KMS-11 (cell line): ENCODE measurements at regions not wholly inside any gene's neighbourhood (a gene's known extent, or its start where the extent isn't known, plus 50 kb on each side); places are given as distances from the start of the nearest gene placed in this dataset.

ENCODE experiments used
- H2AFZ ChIP-seq: fragments of 200-600 bp; sonication (generic); 2 replicates; pipeline ENCODE4 v1.6.1; 2016; ENCODE audit warnings: antibody characterized with exemption, mixed run types, low read depth
- H3K27ac ChIP-seq: fragments of 200-600 bp; sonication (generic); 2 replicates; pipeline ENCODE4 v1.6.1; 2016; ENCODE audit warnings: mild to moderate bottlenecking, mixed run types
- H3K27me3 ChIP-seq: fragments of 200-600 bp; sonication (generic); 2 replicates; pipeline ENCODE4 v1.6.1; 2017; ENCODE audit warnings: mild to moderate bottlenecking, low read depth, mixed run types, moderate library complexity; ENCODE audit not compliant: insufficient read depth
- H3K36me3 ChIP-seq: fragments of 200-600 bp; sonication (generic); 2 replicates; pipeline ENCODE4 v1.6.1; 2017; ENCODE audit warnings: mild to moderate bottlenecking, mixed run types; ENCODE audit not compliant: insufficient read depth
- H3K4me1 ChIP-seq: fragments of 200-600 bp; sonication (generic); 2 replicates; pipeline ENCODE4 v1.6.1; 2016; ENCODE audit warnings: mild to moderate bottlenecking, low read depth, mixed run types; ENCODE audit not compliant: poor library complexity, severe bottlenecking
- H3K4me2 ChIP-seq: fragments of 200-600 bp; sonication (generic); 2 replicates; pipeline ENCODE4 v1.7.0; 2016; ENCODE audit warnings: mild to moderate bottlenecking, mixed run types
- H3K4me3 ChIP-seq: fragments of 200-600 bp; sonication (generic); IDR thresholded peaks from 2 replicates; pipeline ENCODE4 v1.6.1; 2017; ENCODE audit warnings: low read depth, low read length, mixed read lengths; ENCODE audit not compliant: insufficient read depth
- H3K79me2 ChIP-seq: fragments of 200-600 bp; sonication (generic); 2 replicates; pipeline ENCODE4 v1.6.1; 2016; ENCODE audit warnings: low read depth, mixed run types; ENCODE audit not compliant: insufficient read depth
- H3K9ac ChIP-seq: fragments of 200-600 bp; sonication (generic); 2 replicates; pipeline ENCODE4 v1.6.1; 2016; ENCODE audit warnings: mild to moderate bottlenecking, mixed run types
- H4K20me1 ChIP-seq: fragments of 200-600 bp; sonication (generic); 2 replicates; pipeline ENCODE4 v1.6.1; 2016; ENCODE audit warnings: mild to moderate bottlenecking, mixed run types; ENCODE audit not compliant: insufficient read depth
- TF ChIP-seq, protein P1 (sequence below): fragments of 200-600 bp; sonication (generic); conservative IDR thresholded peaks from 2 replicates; pipeline ENCODE4 v1.6.1; 2017; ENCODE audit warnings: low read depth, mild to moderate bottlenecking, antibody characterized with exemption, low read length, moderate library complexity, mixed read lengths

GRCh38 chr6:156622185-156622584, 155.0 kb upstream of the ARID1B start:
- Histone ChIP-seq H3K79me2 (no peaks in the 10 kb centered on the region), H3K4me2 (no peak overlapping the region), H3K27me3 (no peaks in the 10 kb centered on the region), H4K20me1 (no peaks in the 10 kb centered on the region), H3K27ac (no peak overlapping the region), H3K4me1 (no peaks in the 10 kb centered on the region), H2AFZ (no peak overlapping the region), H3K4me3 (no peak overlapping the region), H3K9ac (no peak overlapping the region), H3K36me3 (no peaks in the 10 kb centered on the region)
- TF ChIP-seq, protein P1, sequence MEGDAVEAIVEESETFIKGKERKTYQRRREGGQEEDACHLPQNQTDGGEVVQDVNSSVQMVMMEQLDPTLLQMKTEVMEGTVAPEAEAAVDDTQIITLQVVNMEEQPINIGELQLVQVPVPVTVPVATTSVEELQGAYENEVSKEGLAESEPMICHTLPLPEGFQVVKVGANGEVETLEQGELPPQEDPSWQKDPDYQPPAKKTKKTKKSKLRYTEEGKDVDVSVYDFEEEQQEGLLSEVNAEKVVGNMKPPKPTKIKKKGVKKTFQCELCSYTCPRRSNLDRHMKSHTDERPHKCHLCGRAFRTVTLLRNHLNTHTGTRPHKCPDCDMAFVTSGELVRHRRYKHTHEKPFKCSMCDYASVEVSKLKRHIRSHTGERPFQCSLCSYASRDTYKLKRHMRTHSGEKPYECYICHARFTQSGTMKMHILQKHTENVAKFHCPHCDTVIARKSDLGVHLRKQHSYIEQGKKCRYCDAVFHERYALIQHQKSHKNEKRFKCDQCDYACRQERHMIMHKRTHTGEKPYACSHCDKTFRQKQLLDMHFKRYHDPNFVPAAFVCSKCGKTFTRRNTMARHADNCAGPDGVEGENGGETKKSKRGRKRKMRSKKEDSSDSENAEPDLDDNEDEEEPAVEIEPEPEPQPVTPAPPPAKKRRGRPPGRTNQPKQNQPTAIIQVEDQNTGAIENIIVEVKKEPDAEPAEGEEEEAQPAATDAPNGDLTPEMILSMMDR = no peak

- no peaks in the 10 kb centered on the region for H3K4me1 ChIP-seq
- no peaks in the 10 kb centered on the region for H3K27me3 ChIP-seq
- no peaks in the 10 kb centered on the region for H3K79me2 ChIP-seq
- no peak overlapping the region for H2AFZ ChIP-seq
- H3K4me2 ChIP-seq = no peak overlapping the region
- no peak overlapping the region for H3K9ac ChIP-seq
- H3K4me3 ChIP-seq = no peak overlapping the region
- no peaks in the 10 kb centered on the region for H3K36me3 ChIP-seq
- no peak overlapping the region for H3K27ac ChIP-seq
- no peaks in the 10 kb centered on the region for H4K20me1 ChIP-seq
- TF ChIP-seq, protein P1 = no peak
These were observed 156.8 kb upstream of the ARID1B start for GRCh38 chr6:156620331-156620730.

- Histone ChIP-seq H2AFZ (no peak overlapping the region), H3K4me1 (no peaks in the 10 kb centered on the region), H3K4me3 (no peak overlapping the region), H3K9ac (no peak overlapping the region), H4K20me1 (no peaks in the 10 kb centered on the region), H3K79me2 (no peaks in the 10 kb centered on the region), H3K27me3 (no peaks in the 10 kb centered on the region), H3K4me2 (no peak overlapping the region), H3K36me3 (no peaks in the 10 kb centered on the region), H3K27ac (no peak overlapping the region)
- TF ChIP-seq, protein P1 = no peak
These were observed 158.5 kb upstream of the ARID1B start for GRCh38 chr6:156618600-156619205.

GRCh38 chr6:156617941-156618340, 159.2 kb upstream of the ARID1B start:
- no peaks in the 10 kb centered on the region for H4K20me1 ChIP-seq
- no peaks in the 10 kb centered on the region for H3K4me1 ChIP-seq
- no peak overlapping the region for H2AFZ ChIP-seq
- no peak overlapping the region for H3K9ac ChIP-seq
- TF ChIP-seq, protein P1 = no peak
- H3K4me3 ChIP-seq = no peak overlapping the region
- no peaks in the 10 kb centered on the region for H3K36me3 ChIP-seq
- H3K27ac ChIP-seq = no peak overlapping the region
- no peak overlapping the region for H3K4me2 ChIP-seq
- no peaks in the 10 kb centered on the region for H3K27me3 ChIP-seq
- H3K79me2 ChIP-seq = no peaks in the 10 kb centered on the region
